ENCODE measurements at regions not wholly inside any gene's neighbourhood (a gene's known extent, or its start where the extent isn't known, plus 50 kb on each side); places are given as distances from the start of the nearest gene placed in this dataset.

DNA sequence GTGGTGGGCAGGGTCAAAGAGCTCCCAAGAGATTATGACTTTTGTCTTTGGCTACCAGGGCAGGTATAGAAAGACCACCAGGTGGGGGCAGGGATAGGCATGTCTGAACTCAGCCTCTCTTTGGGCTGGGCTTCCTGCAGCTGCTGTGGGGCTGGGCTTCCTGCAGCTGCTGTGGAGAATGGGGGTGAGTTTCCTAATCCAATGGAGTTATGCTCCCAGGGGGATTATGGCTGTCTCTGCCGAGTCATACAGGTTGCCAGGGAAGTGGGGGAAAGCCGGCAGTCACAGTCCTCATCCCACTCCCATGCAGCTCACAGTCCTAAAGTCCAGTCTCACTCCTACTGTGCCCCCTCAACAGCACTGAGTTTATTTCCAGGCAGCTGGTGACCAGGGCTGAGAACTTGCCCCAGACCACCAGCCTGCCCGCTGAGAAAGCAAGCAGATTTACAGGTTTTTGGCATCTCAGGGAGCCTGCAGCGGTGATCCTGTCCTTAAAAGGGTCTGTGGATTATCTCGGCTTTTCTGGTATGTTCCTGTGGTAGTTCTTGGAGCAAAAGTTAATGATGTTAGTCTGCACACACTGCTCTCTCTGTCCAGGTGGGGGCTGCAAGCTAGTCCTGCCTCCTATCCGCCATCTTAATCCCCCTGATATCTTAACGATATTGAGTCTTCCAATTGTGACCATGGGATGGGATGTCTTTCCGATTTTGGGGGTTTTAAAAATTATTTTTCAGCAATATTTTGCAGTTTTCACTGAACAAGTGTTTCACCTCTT lies 133.4 kb downstream of the RTL9 start:
- TF ChIP-seq, protein P1, sequence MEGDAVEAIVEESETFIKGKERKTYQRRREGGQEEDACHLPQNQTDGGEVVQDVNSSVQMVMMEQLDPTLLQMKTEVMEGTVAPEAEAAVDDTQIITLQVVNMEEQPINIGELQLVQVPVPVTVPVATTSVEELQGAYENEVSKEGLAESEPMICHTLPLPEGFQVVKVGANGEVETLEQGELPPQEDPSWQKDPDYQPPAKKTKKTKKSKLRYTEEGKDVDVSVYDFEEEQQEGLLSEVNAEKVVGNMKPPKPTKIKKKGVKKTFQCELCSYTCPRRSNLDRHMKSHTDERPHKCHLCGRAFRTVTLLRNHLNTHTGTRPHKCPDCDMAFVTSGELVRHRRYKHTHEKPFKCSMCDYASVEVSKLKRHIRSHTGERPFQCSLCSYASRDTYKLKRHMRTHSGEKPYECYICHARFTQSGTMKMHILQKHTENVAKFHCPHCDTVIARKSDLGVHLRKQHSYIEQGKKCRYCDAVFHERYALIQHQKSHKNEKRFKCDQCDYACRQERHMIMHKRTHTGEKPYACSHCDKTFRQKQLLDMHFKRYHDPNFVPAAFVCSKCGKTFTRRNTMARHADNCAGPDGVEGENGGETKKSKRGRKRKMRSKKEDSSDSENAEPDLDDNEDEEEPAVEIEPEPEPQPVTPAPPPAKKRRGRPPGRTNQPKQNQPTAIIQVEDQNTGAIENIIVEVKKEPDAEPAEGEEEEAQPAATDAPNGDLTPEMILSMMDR (optimal IDR thresholded peaks at IDR 0.05 in 1 of 3, IDR thresholded peaks at IDR 0.05 in 1 of 3, conservative IDR thresholded peaks at IDR 0.05 in 1 of 3; ENCODE audit: extremely low read depth in 1 of 3, insufficient read depth in 2 of 3, low read length in 3 of 3): no peak
- TF ChIP-seq EZH2 (IDR thresholded peaks at IDR 0.05; ENCODE audit: low read length): no peak
- Histone ChIP-seq H3K9ac (ENCODE audit: control insufficient read depth, extremely low read depth, insufficient read depth, low read length) (no peak overlapping the region), H3K27ac (ENCODE audit: control insufficient read depth, insufficient read depth, low read length) (no peak overlapping the region), H3K4me1 (ENCODE audit: control insufficient read depth, extremely low read depth, insufficient read depth, low read length) (no peaks in the 10 kb centered on the region), H4K20me1 (ENCODE audit: control insufficient read depth, extremely low read depth, insufficient read depth, low read length) (no peaks in the 10 kb centered on the region), H3K9me1 (ENCODE audit: control insufficient read depth, extremely low read depth, insufficient read depth, low read length) (no peaks in the 10 kb centered on the region), H3K4me3 (ENCODE audit: control insufficient read depth in 2 of 3, extremely low read depth in 1 of 3, insufficient read depth in 2 of 3, low read depth in 1 of 3, low read length in 3 of 3) (no peak overlapping the region), H2AFZ (ENCODE audit: control insufficient read depth, low read length) (no peak overlapping the region), H3K79me2 (ENCODE audit: control insufficient read depth, insufficient read depth, low read length) (no peaks in the 10 kb centered on the region), H3K9me3 (ENCODE audit: control insufficient read depth, low read depth, low read length) (no peaks in the 10 kb centered on the region), H3K36me3 (ENCODE audit: control insufficient read depth in 2 of 2, extremely low read depth in 1 of 2, insufficient read depth in 2 of 2, low read length in 2 of 2) (no peaks in the 10 kb centered on the region), H3K27me3 (ENCODE audit: control insufficient read depth, extremely low read depth, insufficient read depth, low read length) (no peaks in the 10 kb centered on the region), H3K4me2 (ENCODE audit: control insufficient read depth, extremely low read depth, insufficient read depth, low read depth, low read length) (no peak overlapping the region)
- dilution Hi-C loops (cut with MboI; ENCODE audit: extremely low pct_ligation_motif_present, low sequenced_read_pairs): no loop called here
- FAIRE-seq (no peak), DNase-seq (ENCODE audit: low read depth, low spot score) (no peak)

DNA sequence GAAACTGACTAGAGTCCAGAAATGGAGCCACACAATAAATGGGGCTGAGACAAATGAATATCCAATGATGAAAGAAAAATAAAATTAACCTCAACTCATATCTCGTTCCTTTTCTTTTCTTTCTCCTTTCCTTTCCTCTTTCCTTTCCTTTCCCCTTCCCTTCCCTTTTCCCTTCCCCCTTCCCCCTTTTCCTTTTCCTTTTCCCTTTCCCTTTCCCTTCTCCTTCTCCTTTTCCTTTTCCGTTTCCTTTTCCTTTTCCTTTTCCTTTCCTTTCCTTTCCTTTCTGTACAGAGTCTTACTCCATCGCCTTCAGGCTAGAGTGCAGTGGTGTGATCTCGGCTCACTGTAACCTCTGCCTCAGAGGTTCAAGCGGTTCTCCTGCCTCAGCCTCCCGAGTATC lies 146.3 kb downstream of the RTL9 start:
- FAIRE-seq (no peak), DNase-seq (ENCODE audit: low read depth, low spot score) (no peak)
- Histone ChIP-seq H3K27ac (ENCODE audit: control insufficient read depth, insufficient read depth, low read length) (no peak overlapping the region), H3K9me1 (ENCODE audit: control insufficient read depth, extremely low read depth, insufficient read depth, low read length) (no peaks in the 10 kb centered on the region), H3K9me3 (ENCODE audit: control insufficient read depth, low read depth, low read length) (no peaks in the 10 kb centered on the region), H3K4me3 (ENCODE audit: control insufficient read depth in 2 of 3, extremely low read depth in 1 of 3, insufficient read depth in 2 of 3, low read depth in 1 of 3, low read length in 3 of 3) (no peak overlapping the region), H3K36me3 (ENCODE audit: control insufficient read depth in 2 of 2, extremely low read depth in 1 of 2, insufficient read depth in 2 of 2, low read length in 2 of 2) (no peaks in the 10 kb centered on the region), H3K79me2 (ENCODE audit: control insufficient read depth, insufficient read depth, low read length) (no peaks in the 10 kb centered on the region), H4K20me1 (ENCODE audit: control insufficient read depth, extremely low read depth, insufficient read depth, low read length) (no peaks in the 10 kb centered on the region), H3K4me2 (ENCODE audit: control insufficient read depth, extremely low read depth, insufficient read depth, low read depth, low read length) (no peak overlapping the region), H3K4me1 (ENCODE audit: control insufficient read depth, extremely low read depth, insufficient read depth, low read length) (no peaks in the 10 kb centered on the region), H3K9ac (ENCODE audit: control insufficient read depth, extremely low read depth, insufficient read depth, low read length) (no peak overlapping the region), H2AFZ (ENCODE audit: control insufficient read depth, low read length) (no peak overlapping the region), H3K27me3 (ENCODE audit: control insufficient read depth, extremely low read depth, insufficient read depth, low read length) (no peaks in the 10 kb centered on the region)
- TF ChIP-seq, protein P1 (optimal IDR thresholded peaks at IDR 0.05 in 1 of 3, IDR thresholded peaks at IDR 0.05 in 1 of 3, conservative IDR thresholded peaks at IDR 0.05 in 1 of 3; ENCODE audit: extremely low read depth in 1 of 3, insufficient read depth in 2 of 3, low read length in 3 of 3): no peak
- no peak for TF ChIP-seq EZH2 (IDR thresholded peaks at IDR 0.05; ENCODE audit: low read length)
- dilution Hi-C loops (cut with MboI; ENCODE audit: extremely low pct_ligation_motif_present, low sequenced_read_pairs): no loop called here

All from keratinocyte (primary cell).